DMS 273 (cell line): ENCODE measurements at regions not wholly inside any gene's neighbourhood (a gene's known extent, or its start where the extent isn't known, plus 50 kb on each side); places are given as distances from the start of the nearest gene placed in this dataset.
A peak's percentile ranks its signal among the peaks of the same experiment; 100 is the strongest.

ENCODE experiments used
- DNase-seq: peaks from one replicate; lab custom pipeline; 2025; ENCODE audit not compliant: unreplicated experiment; lab: John Stamatoyannopoulos, UW

GRCh38 chr16:16868727-16869126, 489.8 kb downstream of the NPIPA7 start:
- DNase-seq: no peak

- no peak for DNase-seq
Observed at GRCh38 chr16:16869746-16870145, 490.8 kb downstream of the NPIPA7 start.

GRCh38 chr16:16871196-16871595, 492.3 kb downstream of the NPIPA7 start:
- no peak for DNase-seq

- no peak for DNase-seq
Observed at GRCh38 chr16:16877061-16877460, 498.1 kb downstream of the NPIPA7 start.

GRCh38 chr16:16879567-16880251, 500.8 kb downstream of the NPIPA7 start:
- no peak for DNase-seq

GRCh38 chr16:16881814-16882213, 502.9 kb downstream of the NPIPA7 start:
- DNase-seq: no peak

- no peak for DNase-seq
Observed at GRCh38 chr16:16882766-16883165, 503.8 kb downstream of the NPIPA7 start.

GRCh38 chr16:16884451-16884850, 505.5 kb downstream of the NPIPA7 start:
- no peak for DNase-seq

- no peak for DNase-seq
Observed at GRCh38 chr16:16887193-16887592, 508.3 kb downstream of the NPIPA7 start.

- peak; percentile 4 for DNase-seq
Observed at GRCh38 chr16:16890964-16891363, 512.0 kb downstream of the NPIPA7 start.

- no peak for DNase-seq
Observed at GRCh38 chr16:16904601-16905000, 525.7 kb downstream of the NPIPA7 start.

- DNase-seq: no peak
Observed at GRCh38 chr16:16905850-16906249, 526.9 kb downstream of the NPIPA7 start.

GRCh38 chr16:16907089-16907488, 528.1 kb downstream of the NPIPA7 start:
- DNase-seq: no peak

- DNase-seq: no peak
Observed at GRCh38 chr16:16908077-16908476, 529.1 kb downstream of the NPIPA7 start.

- DNase-seq: no peak
Observed at GRCh38 chr16:16909126-16909525, 530.2 kb downstream of the NPIPA7 start.

- no peak for DNase-seq
Observed at GRCh38 chr16:16910666-16911065, 531.7 kb downstream of the NPIPA7 start.

- DNase-seq: no peak
Observed at GRCh38 chr16:16915771-16916170, 536.8 kb downstream of the NPIPA7 start.

GRCh38 chr16:16917191-16917785, 538.3 kb downstream of the NPIPA7 start:
- DNase-seq: no peak

- DNase-seq: no peak
Observed at GRCh38 chr16:16923479-16923878, 544.5 kb downstream of the NPIPA7 start.

GRCh38 chr16:16924613-16925012, 545.7 kb downstream of the NPIPA7 start:
- DNase-seq: no peak

GRCh38 chr16:16925432-16925831, 545.3 kb downstream of the XYLT1 start:
- DNase-seq: no peak

GRCh38 chr16:16928532-16929109, 542.1 kb downstream of the XYLT1 start:
- DNase-seq: no peak
